ENCODE measurements at regions not wholly inside any gene's neighbourhood (a gene's known extent, or its start where the extent isn't known, plus 50 kb on each side); places are given as distances from the start of the nearest gene placed in this dataset.

DNA sequence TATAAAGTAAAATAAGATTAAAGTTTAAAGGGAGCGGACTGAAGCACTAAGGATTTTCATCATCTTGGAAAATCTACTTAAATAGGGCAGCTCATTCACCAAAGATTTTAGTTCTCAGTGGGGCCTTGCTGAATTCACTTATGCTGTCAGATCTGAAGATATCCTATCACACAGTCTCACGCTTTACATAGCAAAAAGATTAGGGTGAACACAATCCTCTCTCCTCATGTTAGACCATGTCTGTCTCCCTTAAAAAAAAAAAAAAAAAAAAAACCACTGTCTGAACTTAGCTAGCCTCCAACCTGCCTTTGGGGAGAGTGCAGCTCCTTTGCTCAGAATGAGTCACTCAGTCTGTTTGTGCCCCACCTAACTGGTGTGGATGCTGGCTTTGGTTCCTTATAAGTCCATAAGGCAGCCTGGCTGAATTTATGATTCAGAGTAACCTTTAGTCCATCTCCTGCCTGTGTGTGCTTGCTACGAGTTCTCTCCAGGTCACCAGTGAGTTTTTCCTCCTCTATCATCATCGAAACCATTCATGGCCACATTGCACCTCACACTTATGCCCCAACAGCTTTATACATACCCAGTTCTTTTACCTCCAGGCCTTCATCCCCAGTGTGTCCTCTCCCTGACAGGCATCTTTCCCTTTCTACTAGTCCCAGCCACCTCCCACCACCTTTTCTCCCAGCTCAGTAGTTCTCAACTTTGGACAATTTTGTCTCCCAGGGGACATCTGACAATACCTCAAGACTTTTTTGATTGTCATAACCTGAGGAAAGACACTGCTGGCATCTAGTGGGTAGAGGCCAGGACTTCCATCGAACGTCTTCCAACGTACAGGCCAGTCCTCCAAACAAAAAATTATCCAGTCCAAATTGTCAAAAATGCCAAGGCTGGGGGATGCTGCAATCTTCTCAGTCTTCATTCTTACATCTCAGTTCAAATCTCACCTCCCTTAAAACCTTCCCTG lies 220.7 kb upstream of the EMCN start:
- intact Hi-C loops (cut with DNase I), result no loop called here
- DNase-seq, result peak; percentile 38
- TF ChIP-seq, protein P1, sequence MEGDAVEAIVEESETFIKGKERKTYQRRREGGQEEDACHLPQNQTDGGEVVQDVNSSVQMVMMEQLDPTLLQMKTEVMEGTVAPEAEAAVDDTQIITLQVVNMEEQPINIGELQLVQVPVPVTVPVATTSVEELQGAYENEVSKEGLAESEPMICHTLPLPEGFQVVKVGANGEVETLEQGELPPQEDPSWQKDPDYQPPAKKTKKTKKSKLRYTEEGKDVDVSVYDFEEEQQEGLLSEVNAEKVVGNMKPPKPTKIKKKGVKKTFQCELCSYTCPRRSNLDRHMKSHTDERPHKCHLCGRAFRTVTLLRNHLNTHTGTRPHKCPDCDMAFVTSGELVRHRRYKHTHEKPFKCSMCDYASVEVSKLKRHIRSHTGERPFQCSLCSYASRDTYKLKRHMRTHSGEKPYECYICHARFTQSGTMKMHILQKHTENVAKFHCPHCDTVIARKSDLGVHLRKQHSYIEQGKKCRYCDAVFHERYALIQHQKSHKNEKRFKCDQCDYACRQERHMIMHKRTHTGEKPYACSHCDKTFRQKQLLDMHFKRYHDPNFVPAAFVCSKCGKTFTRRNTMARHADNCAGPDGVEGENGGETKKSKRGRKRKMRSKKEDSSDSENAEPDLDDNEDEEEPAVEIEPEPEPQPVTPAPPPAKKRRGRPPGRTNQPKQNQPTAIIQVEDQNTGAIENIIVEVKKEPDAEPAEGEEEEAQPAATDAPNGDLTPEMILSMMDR (IDR thresholded peaks at IDR 0.05), result no peak
- H3K9me3 ChIP-seq, result no peaks in the 10 kb centered on the region
- H3K36me3 ChIP-seq, result no peaks in the 10 kb centered on the region
- no peaks in the 10 kb centered on the region for H3K27me3 ChIP-seq
- H3K4me3 ChIP-seq, result no peak overlapping the region
- no peak overlapping the region for H3K27ac ChIP-seq
- H3K9ac ChIP-seq (ENCODE audit: low read depth in 2 of 2, low read length in 2 of 2), result no peak overlapping the region
- no peaks in the 10 kb centered on the region for H3K4me1 ChIP-seq

DNA sequence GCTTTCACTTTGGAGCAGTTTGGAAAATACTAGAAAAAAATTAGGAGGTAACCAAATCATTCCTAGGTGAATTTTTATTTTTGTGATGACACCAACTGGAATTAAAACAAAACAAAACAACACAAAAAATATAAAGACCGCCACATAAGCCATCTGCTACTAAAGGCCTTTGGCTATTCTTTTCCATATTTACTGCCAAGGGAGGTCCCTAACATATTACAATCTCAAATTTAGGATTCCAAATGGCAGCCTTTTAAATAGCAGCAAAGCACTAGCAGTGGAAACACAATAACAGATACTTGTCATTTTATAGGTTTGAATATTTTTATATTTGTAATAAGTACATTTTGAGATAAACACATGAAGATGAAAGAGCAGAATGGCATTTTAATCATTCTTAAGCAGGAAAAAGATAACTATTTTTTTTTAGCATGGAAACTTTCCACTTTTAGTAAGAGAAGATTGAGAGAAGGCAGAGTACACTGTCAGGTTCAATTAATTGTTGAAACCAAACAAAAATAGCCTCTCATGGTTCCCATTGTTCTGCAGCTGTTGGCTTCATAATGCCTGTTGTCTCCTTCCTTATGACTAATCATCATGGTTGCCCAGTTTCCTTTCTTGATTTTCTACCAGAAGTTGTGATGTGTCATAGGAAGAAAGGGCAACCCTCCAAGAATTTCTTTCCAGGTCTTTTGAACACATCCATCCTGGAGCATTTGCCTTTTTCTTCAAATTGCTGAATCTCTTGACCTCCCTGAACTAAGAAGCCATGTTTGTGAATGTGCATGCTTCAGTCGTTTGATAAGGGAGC lies 219.0 kb upstream of the EMCN start:
- intact Hi-C loops (cut with DNase I), result no loop called here
- TF ChIP-seq, protein P1 (IDR thresholded peaks at IDR 0.05), result no peak
- no peaks in the 10 kb centered on the region for H3K9me3 ChIP-seq
- H3K27me3 ChIP-seq, result no peaks in the 10 kb centered on the region
- no peak overlapping the region for H3K4me3 ChIP-seq
- no peaks in the 10 kb centered on the region for H3K36me3 ChIP-seq
- H3K4me1 ChIP-seq, result no peaks in the 10 kb centered on the region
- H3K9ac ChIP-seq (ENCODE audit: low read depth in 2 of 2, low read length in 2 of 2), result no peak overlapping the region
- no peak overlapping the region for H3K27ac ChIP-seq
- DNase-seq, result no peak

DNA sequence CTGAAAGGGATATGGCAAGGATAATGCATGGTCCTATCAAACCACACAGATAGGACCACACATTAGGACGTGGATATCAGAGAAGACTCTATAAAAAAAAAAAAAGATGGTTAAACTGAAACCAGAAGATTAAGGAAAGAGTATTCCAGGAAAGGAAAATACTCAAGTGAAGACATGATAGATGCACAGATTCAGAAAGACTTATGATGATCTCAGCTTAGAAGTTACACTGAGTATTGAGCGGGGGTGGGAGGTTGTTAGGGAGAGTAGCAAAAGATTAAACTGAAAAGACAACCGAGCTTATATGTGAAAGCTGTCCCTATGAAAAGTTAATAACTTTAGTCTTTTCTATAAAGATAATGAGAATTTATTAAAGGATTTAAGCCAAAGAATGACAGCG lies 211.0 kb upstream of the EMCN start:
- no peaks in the 10 kb centered on the region for H3K36me3 ChIP-seq
- intact Hi-C loops (cut with DNase I), result no loop called here
- no peak overlapping the region for H3K9ac ChIP-seq (ENCODE audit: low read depth in 2 of 2, low read length in 2 of 2)
- no peak overlapping the region for H3K4me3 ChIP-seq
- H3K27ac ChIP-seq, result no peak overlapping the region
- DNase-seq, result no peak
- TF ChIP-seq, protein P1 (IDR thresholded peaks at IDR 0.05), result no peak
- H3K27me3 ChIP-seq, result no peaks in the 10 kb centered on the region
- H3K4me1 ChIP-seq, result no peaks in the 10 kb centered on the region
- H3K9me3 ChIP-seq, result no peaks in the 10 kb centered on the region

DNA sequence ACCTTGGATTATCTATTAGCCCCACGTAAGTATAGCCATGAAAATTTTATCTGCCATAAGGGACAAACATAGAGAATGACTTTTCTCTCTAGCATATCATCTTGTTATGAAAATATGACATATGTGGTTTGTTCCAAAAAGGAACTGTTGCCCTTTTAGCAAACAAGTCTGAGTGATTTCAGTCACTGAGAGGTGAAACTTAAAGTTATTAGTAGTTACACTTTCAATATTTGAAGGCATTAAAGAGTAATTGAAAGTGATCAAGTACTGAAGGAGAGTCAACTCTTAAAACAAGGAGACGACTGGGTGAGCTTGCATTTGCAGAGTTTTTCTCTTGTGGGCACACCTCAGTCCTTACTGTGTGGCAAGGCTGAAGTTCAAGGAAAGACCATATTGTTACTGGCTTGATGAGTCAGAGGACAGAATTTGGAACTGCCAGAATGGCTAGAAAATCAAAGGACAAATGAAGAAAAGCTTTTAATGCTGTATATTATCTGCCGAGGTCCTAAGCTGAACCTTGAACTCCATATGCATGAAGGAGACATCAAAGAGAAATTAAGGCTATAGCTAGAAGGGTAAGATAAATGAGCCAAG lies 205.1 kb upstream of the EMCN start:
- no peak for DNase-seq
- no peaks in the 10 kb centered on the region for H3K4me1 ChIP-seq
- intact Hi-C loops (cut with DNase I), result no loop called here
- TF ChIP-seq, protein P1 (IDR thresholded peaks at IDR 0.05), result no peak
- H3K27ac ChIP-seq, result no peak overlapping the region
- no peaks in the 10 kb centered on the region for H3K36me3 ChIP-seq
- no peaks in the 10 kb centered on the region for H3K27me3 ChIP-seq
- no peak overlapping the region for H3K4me3 ChIP-seq
- no peak overlapping the region for H3K9ac ChIP-seq (ENCODE audit: low read depth in 2 of 2, low read length in 2 of 2)
- no peaks in the 10 kb centered on the region for H3K9me3 ChIP-seq

DNA sequence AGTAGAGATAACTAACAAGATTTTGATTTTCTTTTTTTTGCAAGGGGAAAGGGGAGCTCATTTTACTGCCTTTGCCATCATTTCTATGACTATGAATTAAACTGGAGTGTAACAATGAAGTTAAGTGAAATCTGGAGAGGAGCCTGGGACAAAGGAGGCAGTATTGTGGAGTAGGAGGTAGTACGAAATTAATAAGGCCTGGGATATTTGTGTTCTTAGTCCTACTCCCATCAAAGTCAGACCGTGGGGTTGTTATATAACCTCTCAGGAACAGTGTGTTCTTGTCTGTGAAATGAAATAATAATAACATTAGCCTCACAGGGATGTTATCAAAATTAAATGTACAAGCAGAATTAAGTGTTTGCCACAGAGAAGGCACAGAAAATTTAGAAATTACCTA lies 204.3 kb upstream of the EMCN start:
- no peak overlapping the region for H3K4me3 ChIP-seq
- H3K4me1 ChIP-seq, result no peaks in the 10 kb centered on the region
- intact Hi-C loops (cut with DNase I), result no loop called here
- TF ChIP-seq, protein P1 (IDR thresholded peaks at IDR 0.05), result no peak
- H3K9me3 ChIP-seq, result no peaks in the 10 kb centered on the region
- H3K27ac ChIP-seq, result no peak overlapping the region
- no peaks in the 10 kb centered on the region for H3K36me3 ChIP-seq
- DNase-seq, result no peak
- no peak overlapping the region for H3K9ac ChIP-seq (ENCODE audit: low read depth in 2 of 2, low read length in 2 of 2)
- H3K27me3 ChIP-seq, result no peaks in the 10 kb centered on the region
